Ishikawa (cell line): ENCODE measurements at regions not wholly inside any gene's neighbourhood (a gene's known extent, or its start where the extent isn't known, plus 50 kb on each side); places are given as distances from the start of the nearest gene placed in this dataset.

Source experiments
- CEBPB ChIP-seq: IDR thresholded peaks from 2 replicates; pipeline ENCODE4 v1.6.1; 2012
- CREB1 ChIP-seq: IDR thresholded peaks from 2 replicates; pipeline ENCODE4 v1.6.1; 2012; ENCODE audit warnings: low read depth
- EGR1 ChIP-seq: IDR thresholded peaks from 2 replicates; pipeline ENCODE4 v1.6.1; 2012
- EP300 ChIP-seq: IDR thresholded peaks from 2 replicates; pipeline ENCODE4 v1.6.1; 2012; ENCODE audit warnings: borderline replicate concordance
- FOXM1 ChIP-seq: IDR thresholded peaks from 2 replicates; pipeline ENCODE4 v1.6.1; 2012; ENCODE audit warnings: low read depth, borderline replicate concordance
- MAX ChIP-seq: IDR thresholded peaks from 2 replicates; pipeline ENCODE4 v1.6.1; 2012
- NFIC ChIP-seq: IDR thresholded peaks from 2 replicates; pipeline ENCODE4 v1.6.1; 2012
- RAD21 ChIP-seq: IDR thresholded peaks from 2 replicates; pipeline ENCODE4 v1.6.1; 2012; ENCODE audit warnings: low read depth
- TAF1 ChIP-seq: IDR thresholded peaks from 2 replicates; pipeline ENCODE4 v1.6.1; 2012; ENCODE audit warnings: low read depth, mild to moderate bottlenecking
- TCF12 ChIP-seq: IDR thresholded peaks from 2 replicates; pipeline ENCODE4 v1.6.1; 2012; ENCODE audit warnings: low read depth
- TEAD4 ChIP-seq: IDR thresholded peaks from 2 replicates; pipeline ENCODE4 v1.6.1; 2012
- YY1 ChIP-seq: IDR thresholded peaks from 2 replicates; pipeline ENCODE4 v1.6.1; 2012; ENCODE audit warnings: low read depth
- ZBTB7A ChIP-seq: IDR thresholded peaks from 2 replicates; pipeline ENCODE4 v1.6.1; 2012; ENCODE audit warnings: low read depth
- TF ChIP-seq, protein P1 (sequence below): IDR thresholded peaks from 2 replicates; pipeline ENCODE4 v1.6.1; 2012; ENCODE audit warnings: low read depth, mild to moderate bottlenecking
- TF ChIP-seq, protein P2 (sequence below): IDR thresholded peaks from 2 replicates; pipeline ENCODE4 v1.6.1; 2012

- TF ChIP-seq MAX (no peak), TAF1 (no peak), NFIC (no peak)
Observed at GRCh38 chr12:13701502-13701901, 279.9 kb downstream of the GRIN2B start.

GRCh38 chr12:13697973-13698372, 283.4 kb downstream of the GRIN2B start:
- no peak for TF ChIP-seq RAD21
- TF ChIP-seq MAX: no peak
- TF ChIP-seq YY1: no peak
- no peak for TF ChIP-seq FOXM1

- TF ChIP-seq TAF1: no peak
Observed at GRCh38 chr12:13695781-13696180, 285.6 kb downstream of the GRIN2B start.

DNA sequence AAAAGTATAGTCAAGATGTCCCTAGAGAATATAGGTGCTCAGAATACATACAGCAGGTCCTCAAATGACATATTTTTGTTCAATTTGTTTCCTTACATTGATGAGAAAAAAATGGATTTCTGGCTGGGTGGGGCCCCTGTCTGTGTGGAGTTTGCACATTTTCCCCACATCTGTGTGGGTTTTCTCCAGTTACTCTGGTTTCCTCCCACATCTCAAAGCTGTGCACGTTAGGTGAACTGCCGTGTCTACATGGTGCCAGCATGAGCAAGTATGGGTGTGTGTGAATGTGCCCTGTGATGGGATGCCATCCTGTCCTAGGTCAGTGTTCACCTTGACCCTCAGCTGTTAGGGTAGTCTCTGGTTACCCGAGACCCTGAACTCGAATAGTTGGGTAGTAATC, 289.1 kb downstream of the GRIN2B start:
- TF ChIP-seq, protein P1, sequence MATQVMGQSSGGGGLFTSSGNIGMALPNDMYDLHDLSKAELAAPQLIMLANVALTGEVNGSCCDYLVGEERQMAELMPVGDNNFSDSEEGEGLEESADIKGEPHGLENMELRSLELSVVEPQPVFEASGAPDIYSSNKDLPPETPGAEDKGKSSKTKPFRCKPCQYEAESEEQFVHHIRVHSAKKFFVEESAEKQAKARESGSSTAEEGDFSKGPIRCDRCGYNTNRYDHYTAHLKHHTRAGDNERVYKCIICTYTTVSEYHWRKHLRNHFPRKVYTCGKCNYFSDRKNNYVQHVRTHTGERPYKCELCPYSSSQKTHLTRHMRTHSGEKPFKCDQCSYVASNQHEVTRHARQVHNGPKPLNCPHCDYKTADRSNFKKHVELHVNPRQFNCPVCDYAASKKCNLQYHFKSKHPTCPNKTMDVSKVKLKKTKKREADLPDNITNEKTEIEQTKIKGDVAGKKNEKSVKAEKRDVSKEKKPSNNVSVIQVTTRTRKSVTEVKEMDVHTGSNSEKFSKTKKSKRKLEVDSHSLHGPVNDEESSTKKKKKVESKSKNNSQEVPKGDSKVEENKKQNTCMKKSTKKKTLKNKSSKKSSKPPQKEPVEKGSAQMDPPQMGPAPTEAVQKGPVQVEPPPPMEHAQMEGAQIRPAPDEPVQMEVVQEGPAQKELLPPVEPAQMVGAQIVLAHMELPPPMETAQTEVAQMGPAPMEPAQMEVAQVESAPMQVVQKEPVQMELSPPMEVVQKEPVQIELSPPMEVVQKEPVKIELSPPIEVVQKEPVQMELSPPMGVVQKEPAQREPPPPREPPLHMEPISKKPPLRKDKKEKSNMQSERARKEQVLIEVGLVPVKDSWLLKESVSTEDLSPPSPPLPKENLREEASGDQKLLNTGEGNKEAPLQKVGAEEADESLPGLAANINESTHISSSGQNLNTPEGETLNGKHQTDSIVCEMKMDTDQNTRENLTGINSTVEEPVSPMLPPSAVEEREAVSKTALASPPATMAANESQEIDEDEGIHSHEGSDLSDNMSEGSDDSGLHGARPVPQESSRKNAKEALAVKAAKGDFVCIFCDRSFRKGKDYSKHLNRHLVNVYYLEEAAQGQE: no peak

GRCh38 chr12:13691598-13691997, 289.8 kb downstream of the GRIN2B start:
- TF ChIP-seq EGR1 (no peak), TCF12 (no peak), NFIC (no peak), EP300 (no peak)
- TF ChIP-seq, protein P2, sequence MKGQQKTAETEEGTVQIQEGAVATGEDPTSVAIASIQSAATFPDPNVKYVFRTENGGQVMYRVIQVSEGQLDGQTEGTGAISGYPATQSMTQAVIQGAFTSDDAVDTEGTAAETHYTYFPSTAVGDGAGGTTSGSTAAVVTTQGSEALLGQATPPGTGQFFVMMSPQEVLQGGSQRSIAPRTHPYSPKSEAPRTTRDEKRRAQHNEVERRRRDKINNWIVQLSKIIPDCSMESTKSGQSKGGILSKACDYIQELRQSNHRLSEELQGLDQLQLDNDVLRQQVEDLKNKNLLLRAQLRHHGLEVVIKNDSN: no peak
- TF ChIP-seq, protein P1: no peak

- no peak for TF ChIP-seq CEBPB
- TF ChIP-seq YY1: no peak
- TF ChIP-seq, protein P2: no peak
- no peak for TF ChIP-seq RAD21
- TF ChIP-seq CREB1: no peak
- no peak for TF ChIP-seq FOXM1
Observed at GRCh38 chr12:13687633-13688032, 293.8 kb downstream of the GRIN2B start.

DNA sequence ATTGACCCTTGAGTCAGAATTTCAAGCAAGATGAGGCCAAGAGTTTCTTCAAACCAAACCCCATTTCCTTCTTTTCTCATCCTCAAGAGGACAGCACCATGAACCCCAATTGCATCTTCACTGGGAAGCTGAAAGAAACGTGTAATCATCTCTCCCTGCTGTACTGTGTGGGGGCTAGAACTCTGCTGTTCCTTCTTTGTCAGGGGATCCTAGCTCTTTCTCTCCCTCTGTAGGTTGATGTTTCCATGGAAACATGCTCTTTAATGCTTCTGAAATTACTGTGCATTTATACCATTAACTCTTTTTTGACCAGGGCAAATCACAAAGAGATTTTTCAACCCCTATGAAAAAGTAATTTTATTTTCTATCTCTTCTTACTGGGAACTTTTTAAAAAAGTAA, 295.1 kb downstream of the GRIN2B start:
- TF ChIP-seq RAD21 (no peak), TEAD4 (no peak), NFIC (no peak), EGR1 (no peak), ZBTB7A (no peak), TAF1 (no peak), FOXM1 (no peak)
- TF ChIP-seq, protein P1: no peak
